Osteocyte (in vitro differentiated cells): ENCODE measurements at regions not wholly inside any gene's neighbourhood (a gene's known extent, or its start where the extent isn't known, plus 50 kb on each side); places are given as distances from the start of the nearest gene placed in this dataset.

Source experiments
- DNase-seq: peaks from one replicate; pipeline ENCODE4 v3.0.0; 2021; ENCODE audit warnings: mixed read lengths; ENCODE audit not compliant: unreplicated experiment; ENCODE audit errors: extremely low spot score
- H3K27ac Mint-ChIP-seq: one replicate; pipeline ENCODE4 v1.8.0; 2021; ENCODE audit warnings: mild to moderate bottlenecking, mixed read lengths; ENCODE audit not compliant: unreplicated experiment
- H3K27me3 Mint-ChIP-seq: one replicate; pipeline ENCODE4 v1.8.0; 2021; ENCODE audit warnings: mixed read lengths; ENCODE audit not compliant: unreplicated experiment
- H3K36me3 Mint-ChIP-seq: one replicate; pipeline ENCODE4 v1.8.0; 2021; ENCODE audit warnings: mixed read lengths; ENCODE audit not compliant: unreplicated experiment
- H3K4me1 Mint-ChIP-seq: one replicate; pipeline ENCODE4 v1.8.0; 2021; ENCODE audit warnings: mixed read lengths; ENCODE audit not compliant: unreplicated experiment
- H3K4me3 Mint-ChIP-seq: one replicate; pipeline ENCODE4 v1.8.0; 2021; ENCODE audit warnings: mild to moderate bottlenecking, moderate library complexity, mixed read lengths; ENCODE audit not compliant: unreplicated experiment
- H3K9me3 Mint-ChIP-seq: one replicate; pipeline ENCODE4 v1.8.0; 2021; ENCODE audit warnings: mixed read lengths; ENCODE audit not compliant: unreplicated experiment
- TF ChIP-seq, protein P1 (sequence below): fragments of 200-600 bp; sonication (generic); IDR thresholded peaks from 2 replicates; pipeline ENCODE4 v1.5.0; 2021; ENCODE audit warnings: antibody characterized with exemption, mild to moderate bottlenecking, moderate library complexity

DNA sequence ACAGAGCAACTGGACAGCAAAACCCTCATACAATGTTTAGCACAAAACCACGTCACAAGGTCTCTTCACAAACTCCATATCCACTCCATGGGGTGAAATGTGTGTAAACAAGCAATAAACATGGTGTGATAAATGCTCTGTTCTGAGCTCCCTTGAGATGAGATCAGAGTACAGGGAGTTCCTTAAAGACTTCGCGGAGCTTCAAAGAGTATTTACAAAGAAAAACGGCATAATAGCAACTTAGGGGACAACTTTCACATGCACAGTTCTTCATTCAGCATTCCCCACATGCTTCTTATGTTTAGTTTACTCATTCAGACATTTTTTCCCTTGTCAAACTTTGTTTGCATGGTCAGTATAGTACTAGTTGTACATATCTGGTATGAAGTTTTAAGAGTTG, 52.5 kb upstream of the SUCLG2 start:
- no peaks in the 10 kb centered on the region for H3K9me3 Mint-ChIP-seq
- peak overlapping the region; percentile 13 for H3K27ac Mint-ChIP-seq
- H3K27me3 Mint-ChIP-seq, result no peaks in the 10 kb centered on the region
- no peak overlapping the region for H3K4me3 Mint-ChIP-seq
- TF ChIP-seq, protein P1, sequence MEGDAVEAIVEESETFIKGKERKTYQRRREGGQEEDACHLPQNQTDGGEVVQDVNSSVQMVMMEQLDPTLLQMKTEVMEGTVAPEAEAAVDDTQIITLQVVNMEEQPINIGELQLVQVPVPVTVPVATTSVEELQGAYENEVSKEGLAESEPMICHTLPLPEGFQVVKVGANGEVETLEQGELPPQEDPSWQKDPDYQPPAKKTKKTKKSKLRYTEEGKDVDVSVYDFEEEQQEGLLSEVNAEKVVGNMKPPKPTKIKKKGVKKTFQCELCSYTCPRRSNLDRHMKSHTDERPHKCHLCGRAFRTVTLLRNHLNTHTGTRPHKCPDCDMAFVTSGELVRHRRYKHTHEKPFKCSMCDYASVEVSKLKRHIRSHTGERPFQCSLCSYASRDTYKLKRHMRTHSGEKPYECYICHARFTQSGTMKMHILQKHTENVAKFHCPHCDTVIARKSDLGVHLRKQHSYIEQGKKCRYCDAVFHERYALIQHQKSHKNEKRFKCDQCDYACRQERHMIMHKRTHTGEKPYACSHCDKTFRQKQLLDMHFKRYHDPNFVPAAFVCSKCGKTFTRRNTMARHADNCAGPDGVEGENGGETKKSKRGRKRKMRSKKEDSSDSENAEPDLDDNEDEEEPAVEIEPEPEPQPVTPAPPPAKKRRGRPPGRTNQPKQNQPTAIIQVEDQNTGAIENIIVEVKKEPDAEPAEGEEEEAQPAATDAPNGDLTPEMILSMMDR, result no peak
- H3K36me3 Mint-ChIP-seq, result no peaks in the 10 kb centered on the region
- no peak for DNase-seq
- H3K4me1 Mint-ChIP-seq, result peaks cover 15% of the 10 kb centered on the region

DNA sequence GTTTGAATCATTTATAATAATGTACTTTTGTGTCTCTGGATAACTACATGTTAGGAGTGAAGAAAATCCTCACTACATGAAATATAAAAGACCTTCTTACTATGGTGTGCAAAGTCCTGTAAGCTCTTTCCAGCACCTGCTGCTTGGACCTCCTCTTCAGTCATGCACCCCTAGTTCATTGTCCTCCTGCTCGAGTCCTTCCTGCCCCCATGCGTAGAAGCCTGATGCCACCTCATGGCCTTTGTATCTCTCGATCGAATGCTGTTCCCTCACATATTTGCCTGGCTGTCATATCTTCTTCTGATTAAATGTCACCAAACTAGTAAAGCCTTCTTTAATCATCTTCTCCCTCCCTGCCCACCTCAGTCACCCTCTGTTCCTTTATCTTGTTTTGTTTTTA, 49.9 kb upstream of the SUCLG2 start:
- Mint-ChIP-seq H3K4me3 (no peak overlapping the region), H3K9me3 (no peaks in the 10 kb centered on the region), H3K27me3 (no peaks in the 10 kb centered on the region), H3K4me1 (peaks cover 23% of the 10 kb centered on the region), H3K27ac (no peak overlapping the region), H3K36me3 (no peaks in the 10 kb centered on the region)
- no peak for DNase-seq
- TF ChIP-seq, protein P1, result no peak
